MM.1S (cell line): ENCODE measurements at regions not wholly inside any gene's neighbourhood (a gene's known extent, or its start where the extent isn't known, plus 50 kb on each side); places are given as distances from the start of the nearest gene placed in this dataset.

ENCODE experiments used
- DNase-seq: peaks from one replicate; pipeline ENCODE4 v3.0.0-alpha.2; 2015
- H2AFZ ChIP-seq: fragments of 300-600 bp; sonication (generic); 2 replicates; pipeline ENCODE4 v1.6.0; 2016; ENCODE audit warnings: antibody characterized with exemption, low read length
- H3F3A ChIP-seq: fragments of 300-600 bp; sonication (generic); 2 replicates; pipeline ENCODE4 v1.6.1; 2016; ENCODE audit warnings: mild to moderate bottlenecking, antibody characterized with exemption, low read length, moderate library complexity, mixed read lengths; ENCODE audit not compliant: insufficient read depth
- H3K27ac ChIP-seq: fragments of 300-600 bp; sonication (generic); 2 replicates; pipeline ENCODE4 v1.5.1; 2016; ENCODE audit warnings: mild to moderate bottlenecking, low read length
- H3K27me3 ChIP-seq: fragments of 300-600 bp; sonication (generic); replicated peaks from 2 replicates; pipeline ENCODE4 v1.6.0; 2016; ENCODE audit warnings: low read length; ENCODE audit not compliant: insufficient read depth
- H3K36me3 ChIP-seq: fragments of 300-600 bp; sonication (generic); replicated peaks from 2 replicates; pipeline ENCODE4 v1.6.1; 2016; ENCODE audit warnings: mild to moderate bottlenecking, low read length, mixed read lengths; ENCODE audit not compliant: insufficient read depth
- H3K4me1 ChIP-seq: fragments of 300-600 bp; sonication (generic); 2 replicates; pipeline ENCODE4 v1.6.1; 2016; ENCODE audit warnings: low read length, mixed read lengths
- H3K4me2 ChIP-seq: fragments of 300-600 bp; sonication (generic); 2 replicates; pipeline ENCODE4 v1.6.0; 2016; ENCODE audit warnings: low read depth, low read length
- H3K4me3 ChIP-seq: fragments of 300-600 bp; sonication (generic); 2 replicates; pipeline ENCODE4 v1.5.1; 2016; ENCODE audit warnings: low read length, mixed read lengths
- H3K79me2 ChIP-seq: fragments of 300-600 bp; sonication (generic); 2 replicates; pipeline ENCODE4 v1.6.1; 2016; ENCODE audit warnings: mixed run types, low read length, mixed read lengths
- H3K9ac ChIP-seq: fragments of 300-600 bp; sonication (generic); 2 replicates; pipeline ENCODE4 v1.6.1; 2016; ENCODE audit warnings: low read length, mixed read lengths
- H3K9me2 ChIP-seq: fragments of 300-600 bp; sonication (generic); replicated peaks from 2 replicates; pipeline ENCODE4 v1.6.1; 2016; ENCODE audit warnings: mild to moderate bottlenecking, low read length, mixed read lengths; ENCODE audit not compliant: insufficient read depth
- H3K9me3 ChIP-seq: fragments of 300-600 bp; sonication (generic); replicated peaks from 2 replicates; pipeline ENCODE4 v1.6.1; 2016; ENCODE audit warnings: mild to moderate bottlenecking, low read length, mixed read lengths; ENCODE audit not compliant: insufficient read depth
- H4K20me1 ChIP-seq: fragments of 300-600 bp; sonication (generic); 2 replicates; pipeline ENCODE4 v1.6.1; 2016; ENCODE audit warnings: mild to moderate bottlenecking, low read length, moderate library complexity, mixed read lengths; ENCODE audit not compliant: insufficient read depth
- CTCF ChIP-seq: fragments of 300-600 bp; sonication (generic); IDR thresholded peaks from 2 replicates; pipeline ENCODE4 v1.5.1; 2016; ENCODE audit warnings: antibody characterized with exemption, low read length, mixed read lengths
- EZH2 ChIP-seq: fragments of 300-600 bp; sonication (generic); optimal IDR thresholded peaks from 2 replicates; pipeline ENCODE3; 2017; ENCODE audit warnings: low read depth, mild to moderate bottlenecking, antibody characterized with exemption, low read length, mixed read lengths
- EZH2phosphoT487 ChIP-seq: fragments of 300-600 bp; sonication (generic); IDR thresholded peaks from 2 replicates; pipeline ENCODE4 v1.6.1; 2018; ENCODE audit warnings: antibody characterized with exemption, low read length

GRCh38 chrX:66544181-66544580 lies 94.7 kb downstream of the EDA2R start:
- Histone ChIP-seq H3F3A (no peaks in the 10 kb centered on the region), H4K20me1 (no peaks in the 10 kb centered on the region), H3K27ac (peak overlapping the region; percentile 20; the same call in 1 of the 2 replicates), H3K9me2 (no peaks in the 10 kb centered on the region), H2AFZ (no peak overlapping the region), H3K79me2 (no peaks in the 10 kb centered on the region), H3K27me3 (no peaks in the 10 kb centered on the region), H3K4me1 (no peaks in the 10 kb centered on the region), H3K9me3 (no peaks in the 10 kb centered on the region), H3K9ac (no peak overlapping the region), H3K36me3 (no peaks in the 10 kb centered on the region), H3K4me3 (no peak overlapping the region), H3K4me2 (no peak overlapping the region)
- peak; percentile 36 for DNase-seq
- no peak for TF ChIP-seq EZH2
- no peak for TF ChIP-seq EZH2phosphoT487
- TF ChIP-seq CTCF = no peak

- no peak for TF ChIP-seq EZH2
- no peak for TF ChIP-seq EZH2phosphoT487
- TF ChIP-seq CTCF = no peak
- DNase-seq = no peak
- H3K9ac ChIP-seq = no peak overlapping the region
- H3K4me3 ChIP-seq = no peak overlapping the region
- H3K27me3 ChIP-seq = no peaks in the 10 kb centered on the region
- H4K20me1 ChIP-seq = no peaks in the 10 kb centered on the region
- no peaks in the 10 kb centered on the region for H3K36me3 ChIP-seq
- H2AFZ ChIP-seq = no peak overlapping the region
- H3K9me3 ChIP-seq = no peaks in the 10 kb centered on the region
- no peaks in the 10 kb centered on the region for H3K4me1 ChIP-seq
- H3F3A ChIP-seq = no peaks in the 10 kb centered on the region
- no peak overlapping the region for H3K27ac ChIP-seq
- H3K4me2 ChIP-seq = no peak overlapping the region
- H3K79me2 ChIP-seq = no peaks in the 10 kb centered on the region
- no peaks in the 10 kb centered on the region for H3K9me2 ChIP-seq
Measured at GRCh38 chrX:66504481-66504880, 134.4 kb downstream of the EDA2R start.

- Histone ChIP-seq H3K27ac (no peak overlapping the region), H3K4me2 (no peak overlapping the region), H3F3A (no peaks in the 10 kb centered on the region), H3K36me3 (no peaks in the 10 kb centered on the region), H3K79me2 (no peaks in the 10 kb centered on the region), H3K4me3 (no peak overlapping the region), H3K9ac (no peak overlapping the region), H3K9me2 (no peaks in the 10 kb centered on the region), H2AFZ (no peak overlapping the region), H4K20me1 (no peaks in the 10 kb centered on the region), H3K9me3 (no peaks in the 10 kb centered on the region), H3K4me1 (no peaks in the 10 kb centered on the region), H3K27me3 (no peaks in the 10 kb centered on the region)
- no peak for TF ChIP-seq CTCF
- TF ChIP-seq EZH2 = no peak
- no peak for TF ChIP-seq EZH2phosphoT487
- DNase-seq = no peak
Measured at GRCh38 chrX:66498672-66499296, 140.1 kb downstream of the EDA2R start.
